ENCODE measurements at regions not wholly inside any gene's neighbourhood (a gene's known extent, or its start where the extent isn't known, plus 50 kb on each side); places are given as distances from the start of the nearest gene placed in this dataset.
"Not testable (repeated sequence)": the region's sequence is repeated elsewhere in the genome, so short reads cannot be mapped to it uniquely, and the experiment has no call there.

- H3K36me3 Mint-ChIP-seq (ENCODE audit: insufficient read depth): peaks cover 1% of the 10 kb centered on the region
- no peak for TF ChIP-seq CTCF (IDR thresholded peaks at IDR 0.05; ENCODE audit: unreplicated experiment)
- peaks cover 12% of the 10 kb centered on the region for H3K9me3 Mint-ChIP-seq (ENCODE audit: low read depth)
- no peaks in the 10 kb centered on the region for H3K4me1 Mint-ChIP-seq (ENCODE audit: low read depth)
- H3K27me3 Mint-ChIP-seq: no peaks in the 10 kb centered on the region
- no peak overlapping the region for H3K27ac Mint-ChIP-seq
- DNase-seq (ENCODE audit: low spot score, unreplicated experiment): no peak
- no peak overlapping the region for H3K4me3 Mint-ChIP-seq (ENCODE audit: low read depth)
These were observed 1037.0 kb upstream of the CDH18 start for GRCh38 chr5:21024966-21025365.

- no peaks in the 10 kb centered on the region for H3K4me1 Mint-ChIP-seq (ENCODE audit: low read depth)
- H3K9me3 Mint-ChIP-seq (ENCODE audit: low read depth): no peaks in the 10 kb centered on the region
- H3K36me3 Mint-ChIP-seq (ENCODE audit: insufficient read depth): no peaks in the 10 kb centered on the region
- H3K27ac Mint-ChIP-seq: no peak overlapping the region
- H3K4me3 Mint-ChIP-seq (ENCODE audit: low read depth): no peak overlapping the region
- DNase-seq (ENCODE audit: low spot score, unreplicated experiment): no peak
- H3K27me3 Mint-ChIP-seq: no peaks in the 10 kb centered on the region
- no peak for TF ChIP-seq CTCF (IDR thresholded peaks at IDR 0.05; ENCODE audit: unreplicated experiment)
These were observed 1025.2 kb upstream of the CDH18 start for GRCh38 chr5:21013237-21013636.

GRCh38 chr5:21007781-21008180 lies 1019.8 kb upstream of the CDH18 start:
- Mint-ChIP-seq H3K9me3 (ENCODE audit: low read depth) (no peaks in the 10 kb centered on the region), H3K27me3 (no peaks in the 10 kb centered on the region), H3K36me3 (ENCODE audit: insufficient read depth) (no peaks in the 10 kb centered on the region), H3K4me3 (ENCODE audit: low read depth) (no peak overlapping the region), H3K27ac (no peak overlapping the region), H3K4me1 (ENCODE audit: low read depth) (peaks cover 2% of the 10 kb centered on the region)
- TF ChIP-seq CTCF (IDR thresholded peaks at IDR 0.05; ENCODE audit: unreplicated experiment): no peak
- DNase-seq (ENCODE audit: low spot score, unreplicated experiment): no peak

DNA sequence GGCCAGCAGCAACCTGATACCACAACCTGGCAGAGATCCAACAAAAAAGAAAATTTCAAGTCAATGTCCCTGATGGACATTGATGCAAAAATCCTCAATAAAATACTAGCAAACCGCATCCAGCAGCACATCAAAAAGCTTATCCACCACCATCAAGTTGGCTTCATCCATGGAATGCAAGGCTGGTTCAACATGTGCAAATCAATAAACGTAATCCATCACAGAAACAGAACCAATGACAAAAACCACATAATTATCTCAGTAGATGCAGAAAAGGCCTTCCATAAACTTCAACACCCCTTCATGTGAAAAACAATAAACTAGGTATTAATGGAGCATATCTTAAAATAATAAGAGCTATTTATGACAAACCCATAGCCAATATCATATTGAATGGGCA lies 1000.9 kb upstream of the CDH18 start:
- not testable (repeated sequence) for H3K27me3 Mint-ChIP-seq; H3K27ac Mint-ChIP-seq; H3K36me3 Mint-ChIP-seq (ENCODE audit: insufficient read depth); H3K4me1 Mint-ChIP-seq (ENCODE audit: low read depth); DNase-seq (ENCODE audit: low spot score, unreplicated experiment); H3K4me3 Mint-ChIP-seq (ENCODE audit: low read depth)
- H3K9me3 Mint-ChIP-seq (ENCODE audit: low read depth): peaks cover 20% of the 10 kb centered on the region

DNA sequence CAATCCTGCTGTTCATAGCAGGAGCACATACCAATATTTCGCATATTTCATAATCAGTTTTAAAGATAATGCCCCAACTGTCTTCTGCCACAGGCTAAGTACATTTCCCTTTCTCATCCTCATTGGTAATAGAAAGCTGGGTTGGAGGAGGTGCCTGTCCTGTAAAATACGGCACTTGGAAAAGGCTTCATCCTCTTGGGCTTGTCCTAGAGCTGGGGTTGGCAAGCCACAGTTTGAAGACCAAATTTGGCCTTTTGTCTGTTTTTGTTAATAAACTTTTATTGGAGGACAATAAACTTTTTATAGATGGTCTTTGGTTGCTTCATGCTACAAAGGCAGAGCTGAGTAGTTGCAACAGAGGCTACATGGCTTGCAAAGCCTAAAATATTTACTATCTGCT lies 997.8 kb upstream of the CDH18 start:
- Mint-ChIP-seq H3K27ac (no peak overlapping the region), H3K27me3 (no peaks in the 10 kb centered on the region), H3K9me3 (ENCODE audit: low read depth) (peaks cover 20% of the 10 kb centered on the region), H3K36me3 (ENCODE audit: insufficient read depth) (no peaks in the 10 kb centered on the region), H3K4me1 (ENCODE audit: low read depth) (no peaks in the 10 kb centered on the region), H3K4me3 (ENCODE audit: low read depth) (no peak overlapping the region)
- no peak for TF ChIP-seq CTCF (IDR thresholded peaks at IDR 0.05; ENCODE audit: unreplicated experiment)
- no peak for DNase-seq (ENCODE audit: low spot score, unreplicated experiment)

GRCh38 chr5:20974426-20974825 lies 986.4 kb upstream of the CDH18 start:
- Mint-ChIP-seq H3K4me1 (ENCODE audit: low read depth) (peaks cover 6% of the 10 kb centered on the region), H3K4me3 (ENCODE audit: low read depth) (no peak overlapping the region), H3K9me3 (ENCODE audit: low read depth) (no peaks in the 10 kb centered on the region), H3K36me3 (ENCODE audit: insufficient read depth) (no peaks in the 10 kb centered on the region), H3K27ac (no peak overlapping the region), H3K27me3 (no peaks in the 10 kb centered on the region)
- no peak for DNase-seq (ENCODE audit: low spot score, unreplicated experiment)
- TF ChIP-seq CTCF (IDR thresholded peaks at IDR 0.05; ENCODE audit: unreplicated experiment): no peak

Data from progenitor cell of endocrine pancreas (in vitro differentiated cells).